ENCODE measurements at regions not wholly inside any gene's neighbourhood (a gene's known extent, or its start where the extent isn't known, plus 50 kb on each side); places are given as distances from the start of the nearest gene placed in this dataset.

DNA sequence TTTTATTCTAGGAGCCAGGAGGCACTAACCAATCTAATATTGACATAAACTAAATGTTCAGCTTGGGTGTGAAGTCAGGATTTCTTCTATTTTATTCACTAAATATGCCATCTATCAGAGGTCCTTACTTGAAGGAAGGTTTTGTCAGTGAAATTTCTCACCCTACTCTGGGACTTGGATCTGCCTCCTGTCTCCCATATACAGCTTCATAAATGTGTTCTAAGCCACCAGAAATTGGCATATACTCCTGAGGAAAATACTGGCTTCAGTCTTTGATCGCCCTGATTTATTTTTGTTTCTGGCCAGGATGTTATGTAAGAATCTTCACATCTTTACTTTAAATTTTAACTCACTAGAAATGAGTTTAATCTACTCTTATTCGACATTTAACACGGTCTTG lies 647.7 kb downstream of the C6orf118 start:
- TF ChIP-seq TP53 (CRISPR knock-in tag; conservative IDR thresholded peaks at IDR 0.05) (no peak), RNF2 (conservative IDR thresholded peaks at IDR 0.05; ENCODE audit: low read depth) (no peak), ZHX1 (CRISPR knock-in tag; IDR thresholded peaks at IDR 0.05; ENCODE audit: low read depth) (no peak), ATF3 (CRISPR knock-in tag; IDR thresholded peaks at IDR 0.05) (no peak), CTCF (CRISPR knock-in tag; IDR thresholded peaks at IDR 0.05) (no peak), ZBTB20 (CRISPR knock-in tag; IDR thresholded peaks at IDR 0.05; ENCODE audit: borderline replicate concordance, low read depth) (no peak)
- TF ChIP-seq, protein P1, sequence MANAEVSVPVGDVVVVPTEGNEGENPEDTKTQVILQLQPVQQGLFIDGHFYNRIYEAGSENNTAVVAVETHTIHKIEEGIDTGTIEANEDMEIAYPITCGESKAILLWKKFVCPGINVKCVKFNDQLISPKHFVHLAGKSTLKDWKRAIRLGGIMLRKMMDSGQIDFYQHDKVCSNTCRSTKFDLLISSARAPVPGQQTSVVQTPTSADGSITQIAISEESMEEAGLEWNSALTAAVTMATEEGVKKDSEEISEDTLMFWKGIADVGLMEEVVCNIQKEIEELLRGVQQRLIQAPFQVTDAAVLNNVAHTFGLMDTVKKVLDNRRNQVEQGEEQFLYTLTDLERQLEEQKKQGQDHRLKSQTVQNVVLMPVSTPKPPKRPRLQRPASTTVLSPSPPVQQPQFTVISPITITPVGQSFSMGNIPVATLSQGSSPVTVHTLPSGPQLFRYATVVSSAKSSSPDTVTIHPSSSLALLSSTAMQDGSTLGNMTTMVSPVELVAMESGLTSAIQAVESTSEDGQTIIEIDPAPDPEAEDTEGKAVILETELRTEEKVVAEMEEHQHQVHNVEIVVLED (CRISPR knock-in tag; IDR thresholded peaks at IDR 0.05; ENCODE audit: borderline replicate concordance): no peak

Data from HepG2 (cell line).